Ascending aorta (tissue), 2 donors: ENCODE measurements at regions not wholly inside any gene's neighbourhood (a gene's known extent, or its start where the extent isn't known, plus 50 kb on each side); places are given as distances from the start of the nearest gene placed in this dataset.
A peak's percentile ranks its signal among the peaks of the same experiment; 100 is the strongest.
"Not testable (repeated sequence)": the region's sequence is repeated elsewhere in the genome, so short reads cannot be mapped to it uniquely, and the experiment has no call there.

Source experiments
- DNase-seq, 2 donors: peaks; one replicate each; pipeline ENCODE4 v3.0.0-alpha.2; 2019; ENCODE audit warnings: low spot score in 2 of 2
- H3K27ac ChIP-seq, 2 donors: fragments of 200-600 bp; sonication (generic); one replicate each; pipeline ENCODE4 v1.5.1; 2016 to 2017; ENCODE audit warnings: mild to moderate bottlenecking in 1 of 2
- H3K27me3 ChIP-seq: fragments of 200-600 bp; sonication (generic); one replicate; pipeline ENCODE4 v1.5.1; 2017
- H3K36me3 ChIP-seq, 2 donors: fragments of 200-600 bp; sonication (generic); one replicate each; pipeline ENCODE4 v1.5.1; 2016
- H3K4me1 ChIP-seq, 2 donors: fragments of 200-600 bp; sonication (generic); one replicate each; pipeline ENCODE4 v1.5.1; 2016 to 2017; ENCODE audit warnings: mild to moderate bottlenecking in 1 of 2
- H3K4me3 ChIP-seq, 2 donors: fragments of 200-600 bp; sonication (generic); one replicate each; pipeline ENCODE4 v1.5.1; 2016 to 2017; ENCODE audit warnings: mild to moderate bottlenecking in 1 of 2
- H3K9me3 ChIP-seq, 2 donors: fragments of 200-600 bp; sonication (generic); one replicate each; pipeline ENCODE4 v1.5.1; 2016
- intact Hi-C: fragments of 100-400 bp; cut with DNase I; formaldehyde crosslinking; loops from one replicate; pipeline ENCODE4 v1.15.1; 2023
- TF ChIP-seq, protein P1 (sequence below), 3 experiments: fragments of 200-600 bp in 2 of 3; fragments of 450-650 bp in 1 of 3; sonication (generic) in 2 of 3; IDR thresholded peaks; one replicate each; pipeline ENCODE4 v1.5.1; 2016 to 2019; ENCODE audit warnings: antibody characterized with exemption in 3 of 3, mild to moderate bottlenecking in 1 of 3, moderate library complexity in 1 of 3

DNA sequence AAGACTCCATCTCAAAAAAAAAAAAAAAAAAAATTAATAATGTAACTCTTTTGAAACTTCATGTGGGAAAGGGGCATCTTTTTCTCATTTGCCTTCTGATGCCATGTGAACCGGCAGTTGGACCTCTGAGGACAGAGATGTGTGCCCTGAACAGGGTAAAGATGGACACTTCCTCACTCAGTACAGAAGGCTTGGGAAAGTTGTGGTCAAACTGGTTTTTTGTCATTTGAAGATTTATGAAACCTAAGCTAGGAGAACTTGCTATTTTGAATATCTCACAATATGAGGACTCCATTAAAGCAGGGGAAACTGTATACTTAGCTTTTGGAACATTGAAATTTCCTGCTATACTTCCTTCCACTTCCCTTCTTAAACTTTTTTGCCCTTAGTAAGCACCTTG, 147.5 kb upstream of the ALDH1B1 start:
- no peak for DNase-seq
- TF ChIP-seq, protein P1, sequence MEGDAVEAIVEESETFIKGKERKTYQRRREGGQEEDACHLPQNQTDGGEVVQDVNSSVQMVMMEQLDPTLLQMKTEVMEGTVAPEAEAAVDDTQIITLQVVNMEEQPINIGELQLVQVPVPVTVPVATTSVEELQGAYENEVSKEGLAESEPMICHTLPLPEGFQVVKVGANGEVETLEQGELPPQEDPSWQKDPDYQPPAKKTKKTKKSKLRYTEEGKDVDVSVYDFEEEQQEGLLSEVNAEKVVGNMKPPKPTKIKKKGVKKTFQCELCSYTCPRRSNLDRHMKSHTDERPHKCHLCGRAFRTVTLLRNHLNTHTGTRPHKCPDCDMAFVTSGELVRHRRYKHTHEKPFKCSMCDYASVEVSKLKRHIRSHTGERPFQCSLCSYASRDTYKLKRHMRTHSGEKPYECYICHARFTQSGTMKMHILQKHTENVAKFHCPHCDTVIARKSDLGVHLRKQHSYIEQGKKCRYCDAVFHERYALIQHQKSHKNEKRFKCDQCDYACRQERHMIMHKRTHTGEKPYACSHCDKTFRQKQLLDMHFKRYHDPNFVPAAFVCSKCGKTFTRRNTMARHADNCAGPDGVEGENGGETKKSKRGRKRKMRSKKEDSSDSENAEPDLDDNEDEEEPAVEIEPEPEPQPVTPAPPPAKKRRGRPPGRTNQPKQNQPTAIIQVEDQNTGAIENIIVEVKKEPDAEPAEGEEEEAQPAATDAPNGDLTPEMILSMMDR (IDR thresholded peaks at IDR 0.05), result no peak
- Histone ChIP-seq H3K4me1 (no peaks in the 10 kb centered on the region), H3K4me3 (no peak overlapping the region), H3K27ac (no peak overlapping the region), H3K9me3 (no peaks in the 10 kb centered on the region), H3K36me3 (no peaks in the 10 kb centered on the region), H3K27me3 (no peaks in the 10 kb centered on the region)
- intact Hi-C loops, result no loop called here

DNA sequence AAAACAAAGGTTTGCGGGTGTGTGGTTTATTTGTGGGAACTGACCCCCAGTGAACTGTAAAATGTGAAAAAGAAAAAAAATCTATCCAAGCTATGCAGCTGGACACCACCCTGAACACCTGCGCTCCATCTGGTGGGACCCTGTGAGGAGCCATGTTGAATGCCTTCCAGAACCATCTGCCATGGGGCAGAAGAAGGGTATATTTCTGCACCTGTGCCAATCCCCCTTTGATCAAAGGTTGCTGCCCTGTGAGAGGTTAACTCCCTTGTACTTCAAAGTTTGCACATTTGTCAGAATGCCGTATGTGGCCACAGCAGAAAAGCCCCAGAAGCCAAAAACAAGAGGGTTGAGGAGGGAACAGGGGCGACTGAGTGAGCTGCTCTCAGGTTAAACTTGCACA, 148.5 kb upstream of the ALDH1B1 start:
- no peaks in the 10 kb centered on the region for H3K9me3 ChIP-seq
- no peaks in the 10 kb centered on the region for H3K36me3 ChIP-seq
- no peak overlapping the region for H3K27ac ChIP-seq
- no peaks in the 10 kb centered on the region for H3K27me3 ChIP-seq
- no peak overlapping the region for H3K4me3 ChIP-seq
- DNase-seq, result no peak
- intact Hi-C loops, result no loop called here
- TF ChIP-seq, protein P1 (IDR thresholded peaks at IDR 0.05), result no peak
- no peaks in the 10 kb centered on the region for H3K4me1 ChIP-seq

DNA sequence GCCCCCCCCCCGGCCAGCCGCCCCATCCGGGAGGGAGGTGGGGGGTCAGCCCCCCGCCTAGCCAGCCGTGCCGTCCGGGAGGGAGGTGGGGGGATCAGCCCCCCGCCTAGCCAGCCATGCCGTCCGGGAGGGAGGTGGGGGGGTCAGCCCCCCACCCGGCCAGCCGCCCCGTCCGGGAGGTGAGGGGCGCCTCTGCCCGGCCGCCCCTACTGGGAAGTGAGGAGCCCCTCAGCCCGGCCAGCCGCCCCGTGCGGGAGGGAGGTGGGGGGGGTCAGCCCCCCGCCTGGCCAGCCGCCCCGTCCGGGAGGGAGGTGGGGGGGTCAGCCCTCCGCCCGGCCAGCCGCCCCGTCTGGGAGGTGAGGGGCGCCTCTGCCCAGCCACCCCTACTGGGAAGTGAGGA, 150.4 kb upstream of the ALDH1B1 start:
- intact Hi-C loops, result not testable (repeated sequence)

DNA sequence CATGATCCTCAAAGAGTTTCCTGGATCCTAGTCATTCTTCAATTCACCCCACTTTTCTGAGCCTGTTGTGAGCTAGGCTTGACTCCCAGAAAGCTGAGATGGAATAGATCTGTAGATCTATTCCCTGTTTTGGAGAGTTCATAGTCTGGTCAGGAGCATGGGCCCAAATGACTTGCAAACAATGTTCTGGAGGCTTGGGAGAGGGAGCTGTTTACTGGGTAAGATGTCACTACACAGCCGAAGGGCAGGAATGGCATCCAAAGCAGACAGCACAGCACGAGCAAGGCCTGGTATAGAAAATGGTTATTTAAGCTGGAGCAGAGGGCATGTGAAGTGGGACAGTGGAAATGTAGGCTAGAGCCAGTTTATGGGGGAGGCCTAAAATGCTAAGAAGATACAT, 152.5 kb upstream of the ALDH1B1 start:
- H3K27me3 ChIP-seq, result no peaks in the 10 kb centered on the region
- intact Hi-C loops, result no loop called here
- peak in 1 of 2 donors; percentile 33 for DNase-seq
- TF ChIP-seq, protein P1 (IDR thresholded peaks at IDR 0.05), result no peak
- H3K27ac ChIP-seq, result no peak overlapping the region
- no peaks in the 10 kb centered on the region for H3K4me1 ChIP-seq
- H3K36me3 ChIP-seq, result no peaks in the 10 kb centered on the region
- H3K4me3 ChIP-seq, result no peak overlapping the region
- H3K9me3 ChIP-seq, result no peaks in the 10 kb centered on the region

More for the DNA sequence above, 150.4 kb upstream of the ALDH1B1 start:
- DNase-seq, H3K4me3 ChIP-seq, H3K36me3 ChIP-seq, H3K27me3 ChIP-seq, H3K27ac ChIP-seq, H3K4me1 ChIP-seq, H3K9me3 ChIP-seq: not testable (repeated sequence)

DNA sequence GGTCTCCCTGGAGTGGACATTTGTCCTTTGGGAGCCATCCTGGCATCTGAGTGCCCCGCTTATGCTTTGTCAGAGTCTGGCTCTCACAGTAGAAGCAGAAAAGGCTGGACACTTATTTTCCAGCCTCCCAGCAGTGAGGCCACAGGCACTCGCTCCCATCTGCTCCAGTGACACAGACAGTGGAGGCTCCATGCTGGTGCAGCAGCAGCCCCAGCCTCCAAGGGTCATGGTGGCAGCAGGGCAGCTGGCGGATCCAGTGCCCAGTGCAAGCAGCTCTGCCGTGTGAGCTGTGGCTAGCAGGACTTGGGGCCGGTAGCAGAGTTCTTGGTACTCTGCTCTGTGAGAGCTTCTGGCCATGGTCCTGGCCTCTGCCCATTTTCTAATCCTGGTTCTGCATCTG, 157.3 kb upstream of the ALDH1B1 start:
- H3K36me3 ChIP-seq, result no peaks in the 10 kb centered on the region
- DNase-seq, result no peak
- H3K4me3 ChIP-seq, result no peak overlapping the region
- H3K4me1 ChIP-seq, result no peaks in the 10 kb centered on the region
- H3K27me3 ChIP-seq, result no peaks in the 10 kb centered on the region
- H3K27ac ChIP-seq, result no peak overlapping the region
- TF ChIP-seq, protein P1 (IDR thresholded peaks at IDR 0.05), result no peak
- H3K9me3 ChIP-seq, result no peaks in the 10 kb centered on the region
- intact Hi-C loops, result loop anchor here (10.0 kb wide), 1 partner anchor 120 kb away; no protein-coding TSS in a partner anchor

DNA sequence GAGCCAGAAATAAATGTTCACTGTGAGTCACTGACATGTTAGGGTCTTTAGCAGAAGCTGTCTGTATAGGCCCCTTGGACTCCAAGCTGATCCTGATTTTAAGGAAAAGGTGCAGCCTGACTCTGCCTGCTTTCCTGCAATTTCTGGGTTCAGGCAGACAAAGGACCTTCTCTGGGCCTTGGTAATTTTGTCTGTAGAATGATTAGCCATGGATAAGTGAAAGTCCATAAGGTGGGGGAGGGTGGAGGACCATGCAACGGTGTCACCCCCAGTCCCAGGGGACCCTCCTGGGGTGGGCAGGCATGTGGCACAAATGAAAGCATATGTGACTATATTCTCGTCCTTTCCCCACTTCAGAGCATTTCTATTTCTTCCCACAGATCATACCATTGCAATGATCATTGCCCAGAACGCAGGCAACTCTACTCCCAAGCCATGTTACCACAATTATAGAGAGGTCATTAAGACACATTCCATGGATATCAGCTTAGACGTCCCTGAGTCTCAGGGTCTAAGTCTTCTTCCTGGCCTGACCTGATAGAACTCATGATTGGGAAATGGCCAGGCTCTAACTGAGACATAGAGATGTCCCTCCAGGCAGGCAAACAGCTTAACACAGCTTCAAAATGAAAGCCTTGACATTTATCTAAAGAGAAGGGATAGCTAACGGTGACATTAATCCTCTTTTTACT, 157.9 kb upstream of the ALDH1B1 start:
- no peaks in the 10 kb centered on the region for H3K4me1 ChIP-seq
- intact Hi-C loops, result loop anchor here (10.0 kb wide), 1 partner anchor 120 kb away; no protein-coding TSS in a partner anchor
- no peak overlapping the region for H3K27ac ChIP-seq
- TF ChIP-seq, protein P1 (IDR thresholded peaks at IDR 0.05), result no peak
- no peak overlapping the region for H3K4me3 ChIP-seq
- no peaks in the 10 kb centered on the region for H3K36me3 ChIP-seq
- no peak for DNase-seq
- no peaks in the 10 kb centered on the region for H3K9me3 ChIP-seq
- H3K27me3 ChIP-seq, result no peaks in the 10 kb centered on the region
